ENCODE measurements at regions not wholly inside any gene's neighbourhood (a gene's known extent, or its start where the extent isn't known, plus 50 kb on each side); places are given as distances from the start of the nearest gene placed in this dataset.
"Not testable (repeated sequence)": the region's sequence is repeated elsewhere in the genome, so short reads cannot be mapped to it uniquely, and the experiment has no call there.

- Histone ChIP-seq H3K27ac (ENCODE audit: low read length) (no peak overlapping the region), H3K27me3 (ENCODE audit: low read depth, low read length) (no peaks in the 10 kb centered on the region), H3K36me3 (ENCODE audit: control insufficient read depth in 1 of 2, insufficient read depth in 2 of 2, low read length in 2 of 2) (no peaks in the 10 kb centered on the region), H3K4me1 (ENCODE audit: control insufficient read depth in 1 of 2, insufficient read depth in 2 of 2, low read length in 2 of 2) (no peaks in the 10 kb centered on the region), H3K4me3 (ENCODE audit: low read depth in 1 of 2, low read length in 2 of 2) (no peak overlapping the region), H3K9me3 (ENCODE audit: control insufficient read depth in 1 of 2, low read length in 2 of 2) (no peaks in the 10 kb centered on the region)
These were observed 235.8 kb downstream of the EPHA7 start for GRCh38 chr6:93183531-93183972.

GRCh38 chr6:93182938-93183479 is 236.3 kb downstream of the EPHA7 start:
- Histone ChIP-seq H3K36me3 (ENCODE audit: control insufficient read depth in 1 of 2, insufficient read depth in 2 of 2, low read length in 2 of 2) (no peaks in the 10 kb centered on the region), H3K4me1 (ENCODE audit: control insufficient read depth in 1 of 2, insufficient read depth in 2 of 2, low read length in 2 of 2) (no peaks in the 10 kb centered on the region), H3K4me3 (ENCODE audit: low read depth in 1 of 2, low read length in 2 of 2) (no peak overlapping the region), H3K9me3 (ENCODE audit: control insufficient read depth in 1 of 2, low read length in 2 of 2) (no peaks in the 10 kb centered on the region), H3K27ac (ENCODE audit: low read length) (no peak overlapping the region), H3K27me3 (ENCODE audit: low read depth, low read length) (no peaks in the 10 kb centered on the region)

GRCh38 chr6:93177918-93178317 is 241.4 kb downstream of the EPHA7 start:
- Histone ChIP-seq H3K27me3 (ENCODE audit: low read depth, low read length) (no peaks in the 10 kb centered on the region), H3K4me1 (ENCODE audit: control insufficient read depth in 1 of 2, insufficient read depth in 2 of 2, low read length in 2 of 2) (no peaks in the 10 kb centered on the region), H3K9me3 (ENCODE audit: control insufficient read depth in 1 of 2, low read length in 2 of 2) (no peaks in the 10 kb centered on the region), H3K27ac (ENCODE audit: low read length) (no peak overlapping the region), H3K4me3 (ENCODE audit: low read depth in 1 of 2, low read length in 2 of 2) (no peak overlapping the region), H3K36me3 (ENCODE audit: control insufficient read depth in 1 of 2, insufficient read depth in 2 of 2, low read length in 2 of 2) (no peaks in the 10 kb centered on the region)

GRCh38 chr6:93177438-93177837 is 241.9 kb downstream of the EPHA7 start:
- no peaks in the 10 kb centered on the region for H3K9me3 ChIP-seq (ENCODE audit: control insufficient read depth in 1 of 2, low read length in 2 of 2)
- H3K4me3 ChIP-seq (ENCODE audit: low read depth in 1 of 2, low read length in 2 of 2) = no peak overlapping the region
- H3K27me3 ChIP-seq (ENCODE audit: low read depth, low read length) = no peaks in the 10 kb centered on the region
- no peaks in the 10 kb centered on the region for H3K4me1 ChIP-seq (ENCODE audit: control insufficient read depth in 1 of 2, insufficient read depth in 2 of 2, low read length in 2 of 2)
- no peaks in the 10 kb centered on the region for H3K36me3 ChIP-seq (ENCODE audit: control insufficient read depth in 1 of 2, insufficient read depth in 2 of 2, low read length in 2 of 2)
- no peak overlapping the region for H3K27ac ChIP-seq (ENCODE audit: low read length)

GRCh38 chr6:93176070-93176469 is 243.3 kb downstream of the EPHA7 start:
- Histone ChIP-seq H3K4me1 (ENCODE audit: control insufficient read depth in 1 of 2, insufficient read depth in 2 of 2, low read length in 2 of 2) (no peaks in the 10 kb centered on the region), H3K4me3 (ENCODE audit: low read depth in 1 of 2, low read length in 2 of 2) (no peak overlapping the region), H3K27ac (ENCODE audit: low read length) (no peak overlapping the region), H3K27me3 (ENCODE audit: low read depth, low read length) (no peaks in the 10 kb centered on the region), H3K36me3 (ENCODE audit: control insufficient read depth in 1 of 2, insufficient read depth in 2 of 2, low read length in 2 of 2) (no peaks in the 10 kb centered on the region), H3K9me3 (ENCODE audit: control insufficient read depth in 1 of 2, low read length in 2 of 2) (no peaks in the 10 kb centered on the region)

GRCh38 chr6:93173573-93173972 is 245.8 kb downstream of the EPHA7 start:
- not testable (repeated sequence) for H3K27me3 ChIP-seq (ENCODE audit: low read depth, low read length); H3K4me1 ChIP-seq (ENCODE audit: control insufficient read depth in 1 of 2, insufficient read depth in 2 of 2, low read length in 2 of 2); H3K36me3 ChIP-seq (ENCODE audit: control insufficient read depth in 1 of 2, insufficient read depth in 2 of 2, low read length in 2 of 2); H3K27ac ChIP-seq (ENCODE audit: low read length); H3K9me3 ChIP-seq (ENCODE audit: control insufficient read depth in 1 of 2, low read length in 2 of 2); H3K4me3 ChIP-seq (ENCODE audit: low read depth in 1 of 2, low read length in 2 of 2)

- H3K4me3 ChIP-seq (ENCODE audit: low read depth in 1 of 2, low read length in 2 of 2) = no peak overlapping the region
- H3K36me3 ChIP-seq (ENCODE audit: control insufficient read depth in 1 of 2, insufficient read depth in 2 of 2, low read length in 2 of 2) = no peaks in the 10 kb centered on the region
- no peak overlapping the region for H3K27ac ChIP-seq (ENCODE audit: low read length)
- no peaks in the 10 kb centered on the region for H3K27me3 ChIP-seq (ENCODE audit: low read depth, low read length)
- H3K9me3 ChIP-seq (ENCODE audit: control insufficient read depth in 1 of 2, low read length in 2 of 2) = no peaks in the 10 kb centered on the region
- no peaks in the 10 kb centered on the region for H3K4me1 ChIP-seq (ENCODE audit: control insufficient read depth in 1 of 2, insufficient read depth in 2 of 2, low read length in 2 of 2)
These were observed 253.4 kb downstream of the EPHA7 start for GRCh38 chr6:93165850-93166430.

- Histone ChIP-seq H3K9me3 (ENCODE audit: control insufficient read depth in 1 of 2, low read length in 2 of 2) (no peaks in the 10 kb centered on the region), H3K27me3 (ENCODE audit: low read depth, low read length) (no peaks in the 10 kb centered on the region), H3K27ac (ENCODE audit: low read length) (no peak overlapping the region), H3K4me3 (ENCODE audit: low read depth in 1 of 2, low read length in 2 of 2) (no peak overlapping the region), H3K4me1 (ENCODE audit: control insufficient read depth in 1 of 2, insufficient read depth in 2 of 2, low read length in 2 of 2) (no peaks in the 10 kb centered on the region), H3K36me3 (ENCODE audit: control insufficient read depth in 1 of 2, insufficient read depth in 2 of 2, low read length in 2 of 2) (no peaks in the 10 kb centered on the region)
These were observed 254.6 kb downstream of the EPHA7 start for GRCh38 chr6:93164781-93165180.

- H3K4me3 ChIP-seq (ENCODE audit: low read depth in 1 of 2, low read length in 2 of 2) = no peak overlapping the region
- H3K27me3 ChIP-seq (ENCODE audit: low read depth, low read length) = no peaks in the 10 kb centered on the region
- H3K36me3 ChIP-seq (ENCODE audit: control insufficient read depth in 1 of 2, insufficient read depth in 2 of 2, low read length in 2 of 2) = no peaks in the 10 kb centered on the region
- no peak overlapping the region for H3K27ac ChIP-seq (ENCODE audit: low read length)
- no peaks in the 10 kb centered on the region for H3K4me1 ChIP-seq (ENCODE audit: control insufficient read depth in 1 of 2, insufficient read depth in 2 of 2, low read length in 2 of 2)
- H3K9me3 ChIP-seq (ENCODE audit: control insufficient read depth in 1 of 2, low read length in 2 of 2) = peaks cover 2 to 4% of the 10 kb centered on the region in 2 donors
These were observed 256.2 kb downstream of the EPHA7 start for GRCh38 chr6:93163146-93163545.

- no peaks in the 10 kb centered on the region for H3K36me3 ChIP-seq (ENCODE audit: control insufficient read depth in 1 of 2, insufficient read depth in 2 of 2, low read length in 2 of 2)
- no peak overlapping the region for H3K4me3 ChIP-seq (ENCODE audit: low read depth in 1 of 2, low read length in 2 of 2)
- no peaks in the 10 kb centered on the region for H3K27me3 ChIP-seq (ENCODE audit: low read depth, low read length)
- H3K9me3 ChIP-seq (ENCODE audit: control insufficient read depth in 1 of 2, low read length in 2 of 2) = no peaks in the 10 kb centered on the region
- H3K4me1 ChIP-seq (ENCODE audit: control insufficient read depth in 1 of 2, insufficient read depth in 2 of 2, low read length in 2 of 2) = no peaks in the 10 kb centered on the region
- H3K27ac ChIP-seq (ENCODE audit: low read length) = no peak overlapping the region
These were observed 279.8 kb downstream of the EPHA7 start for GRCh38 chr6:93139408-93140081.

- H3K4me3 ChIP-seq (ENCODE audit: low read depth in 1 of 2, low read length in 2 of 2) = no peak overlapping the region
- H3K27me3 ChIP-seq (ENCODE audit: low read depth, low read length) = no peaks in the 10 kb centered on the region
- no peaks in the 10 kb centered on the region for H3K4me1 ChIP-seq (ENCODE audit: control insufficient read depth in 1 of 2, insufficient read depth in 2 of 2, low read length in 2 of 2)
- no peak overlapping the region for H3K27ac ChIP-seq (ENCODE audit: low read length)
- no peaks in the 10 kb centered on the region for H3K9me3 ChIP-seq (ENCODE audit: control insufficient read depth in 1 of 2, low read length in 2 of 2)
- no peaks in the 10 kb centered on the region for H3K36me3 ChIP-seq (ENCODE audit: control insufficient read depth in 1 of 2, insufficient read depth in 2 of 2, low read length in 2 of 2)
These were observed 283.2 kb downstream of the EPHA7 start for GRCh38 chr6:93136111-93136510.

Measured in muscle layer of duodenum (tissue), 2 donors.